ENCODE measurements at regions not wholly inside any gene's neighbourhood (a gene's known extent, or its start where the extent isn't known, plus 50 kb on each side); places are given as distances from the start of the nearest gene placed in this dataset.

DNA sequence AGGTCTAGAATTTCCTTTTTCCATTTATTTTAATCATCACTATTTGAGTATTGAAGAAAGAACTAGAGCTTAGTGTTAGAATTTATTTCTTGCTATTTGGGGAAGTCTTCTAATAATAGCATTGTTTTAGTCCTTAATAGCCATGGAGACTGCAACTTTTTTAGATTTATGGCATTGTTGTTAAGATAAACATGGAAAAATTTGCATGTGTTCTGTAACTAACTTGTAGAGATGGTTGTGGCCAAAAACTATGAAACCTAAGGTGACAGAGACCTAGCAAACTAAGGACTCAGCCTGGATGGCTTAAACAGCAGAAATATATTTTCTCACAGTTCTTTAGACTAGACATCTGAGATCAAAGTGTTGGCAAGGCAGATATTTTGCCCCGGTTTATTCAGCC is 246.4 kb downstream of the SPRY2 start:
- intact Hi-C loops (cut with DNase I): no loop called here
- WGBS: 31% methylated on average over 1 of the region's 1 CpG
- TF ChIP-seq, protein P1, sequence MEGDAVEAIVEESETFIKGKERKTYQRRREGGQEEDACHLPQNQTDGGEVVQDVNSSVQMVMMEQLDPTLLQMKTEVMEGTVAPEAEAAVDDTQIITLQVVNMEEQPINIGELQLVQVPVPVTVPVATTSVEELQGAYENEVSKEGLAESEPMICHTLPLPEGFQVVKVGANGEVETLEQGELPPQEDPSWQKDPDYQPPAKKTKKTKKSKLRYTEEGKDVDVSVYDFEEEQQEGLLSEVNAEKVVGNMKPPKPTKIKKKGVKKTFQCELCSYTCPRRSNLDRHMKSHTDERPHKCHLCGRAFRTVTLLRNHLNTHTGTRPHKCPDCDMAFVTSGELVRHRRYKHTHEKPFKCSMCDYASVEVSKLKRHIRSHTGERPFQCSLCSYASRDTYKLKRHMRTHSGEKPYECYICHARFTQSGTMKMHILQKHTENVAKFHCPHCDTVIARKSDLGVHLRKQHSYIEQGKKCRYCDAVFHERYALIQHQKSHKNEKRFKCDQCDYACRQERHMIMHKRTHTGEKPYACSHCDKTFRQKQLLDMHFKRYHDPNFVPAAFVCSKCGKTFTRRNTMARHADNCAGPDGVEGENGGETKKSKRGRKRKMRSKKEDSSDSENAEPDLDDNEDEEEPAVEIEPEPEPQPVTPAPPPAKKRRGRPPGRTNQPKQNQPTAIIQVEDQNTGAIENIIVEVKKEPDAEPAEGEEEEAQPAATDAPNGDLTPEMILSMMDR (IDR thresholded peaks at IDR 0.05): no peak
- TF ChIP-seq POLR2A (IDR thresholded peaks at IDR 0.05): no peak
- DNase-seq (ENCODE audit: low spot score): no peak
- Histone ChIP-seq H3K4me1 (replicated peaks) (no peaks in the 10 kb centered on the region), H3K4me3 (no peak overlapping the region), H3K27me3 (replicated peaks; ENCODE audit: insufficient read depth) (no peaks in the 10 kb centered on the region), H3K9me3 (no peaks in the 10 kb centered on the region), H3K36me3 (no peaks in the 10 kb centered on the region), H3K27ac (no peak overlapping the region)

DNA sequence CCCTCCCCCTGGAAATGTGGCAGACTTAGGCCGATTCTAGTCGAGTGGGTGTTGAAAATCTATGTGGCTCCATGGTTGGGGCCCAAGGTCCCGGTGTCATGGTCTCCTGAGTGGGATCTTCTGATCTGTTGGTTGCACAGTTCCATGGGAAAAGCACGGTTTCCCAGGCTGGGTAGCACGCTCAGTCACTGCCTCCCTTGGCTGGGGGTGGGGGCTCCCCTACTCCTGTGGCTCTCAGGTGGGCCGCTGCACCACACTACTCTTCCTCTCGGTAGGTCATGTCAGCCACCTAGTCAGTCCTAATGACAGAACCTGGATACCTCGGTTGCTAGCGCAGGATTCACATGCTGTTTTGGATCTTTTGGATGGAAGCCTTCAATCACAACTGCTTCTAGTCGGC is 247.0 kb downstream of the SPRY2 start:
- intact Hi-C loops (cut with DNase I): no loop called here
- WGBS: 90% methylated on average over 10 of the region's 10 CpGs
- DNase-seq (ENCODE audit: low spot score): no peak
- Histone ChIP-seq H3K9me3 (no peaks in the 10 kb centered on the region), H3K27me3 (replicated peaks; ENCODE audit: insufficient read depth) (no peaks in the 10 kb centered on the region), H3K36me3 (no peaks in the 10 kb centered on the region), H3K27ac (no peak overlapping the region), H3K4me1 (replicated peaks) (no peaks in the 10 kb centered on the region), H3K4me3 (no peak overlapping the region)
- TF ChIP-seq POLR2AphosphoS5 (IDR thresholded peaks at IDR 0.05) (no peak), POLR2A (IDR thresholded peaks at IDR 0.05) (no peak)
- TF ChIP-seq, protein P1 (IDR thresholded peaks at IDR 0.05): no peak

DNA sequence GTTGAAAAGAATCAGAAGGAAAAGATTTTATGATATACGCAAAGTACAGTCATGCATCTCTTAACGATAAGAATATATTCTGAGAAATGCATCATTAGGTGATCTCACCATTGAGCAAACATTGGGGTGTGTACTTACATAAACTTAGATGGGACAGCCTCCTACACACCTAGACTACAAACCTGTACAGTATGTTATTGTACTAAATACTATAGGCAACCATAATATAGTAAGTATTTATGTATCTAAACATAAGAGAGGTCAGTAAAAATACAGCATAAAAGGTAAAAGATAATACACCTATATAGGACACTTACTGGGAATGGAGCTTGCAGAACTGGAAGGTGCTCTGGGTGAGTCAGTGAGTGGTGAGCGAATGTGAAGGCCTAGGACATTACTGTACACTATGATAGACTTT is 254.6 kb downstream of the SPRY2 start:
- WGBS: 78% methylated on average over 3 of the region's 3 CpGs
- H3K9me3 ChIP-seq: no peaks in the 10 kb centered on the region
- DNase-seq (ENCODE audit: low spot score): no peak

DNA sequence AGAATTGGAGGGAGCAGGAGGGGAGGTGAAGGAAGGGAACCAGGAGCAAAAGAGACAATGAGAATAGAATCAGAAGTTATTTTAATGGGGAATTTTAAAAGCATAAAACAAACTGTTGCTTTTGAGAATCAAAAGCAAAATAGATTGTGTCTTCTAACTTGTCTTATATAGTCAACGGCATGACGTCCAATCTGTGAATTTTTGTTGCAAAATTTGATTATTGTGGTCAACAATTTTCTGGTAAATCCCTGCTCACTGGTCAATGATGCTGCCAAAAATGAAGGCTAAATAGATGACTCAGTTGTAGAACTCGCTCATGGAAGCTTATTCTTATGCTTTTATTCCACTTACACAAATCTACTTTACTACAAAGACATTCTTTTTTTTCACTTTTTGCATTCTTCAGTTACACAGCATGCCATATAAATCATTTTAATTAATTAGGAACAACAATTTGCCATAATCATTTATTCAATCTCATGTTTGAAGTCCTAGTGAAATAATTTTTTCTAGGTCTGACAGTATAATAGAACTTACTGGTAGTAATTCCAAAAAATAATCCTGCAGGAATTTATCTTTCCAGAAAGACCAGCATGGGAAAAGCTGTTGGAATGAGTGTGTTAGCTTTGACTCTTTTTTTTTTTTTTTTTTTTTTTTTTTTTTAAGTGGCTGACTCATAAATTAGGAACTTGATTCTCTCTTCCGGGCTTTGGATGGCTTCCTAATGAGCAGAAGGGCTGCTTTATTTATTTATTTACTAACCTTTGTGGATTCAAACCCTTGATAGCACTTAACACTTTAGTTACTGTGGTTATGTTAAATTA is 256.9 kb downstream of the SPRY2 start:
- Histone ChIP-seq H3K4me1 (replicated peaks) (no peaks in the 10 kb centered on the region), H3K27me3 (replicated peaks; ENCODE audit: insufficient read depth) (no peaks in the 10 kb centered on the region), H3K9me3 (no peaks in the 10 kb centered on the region), H3K36me3 (no peaks in the 10 kb centered on the region), H3K27ac (no peak overlapping the region), H3K4me3 (no peak overlapping the region)
- intact Hi-C loops (cut with DNase I): no loop called here
- WGBS: 9% methylated on average over 4 of the region's 4 CpGs
- no peak for TF ChIP-seq POLR2A (IDR thresholded peaks at IDR 0.05)
- TF ChIP-seq POLR2AphosphoS5 (IDR thresholded peaks at IDR 0.05): no peak
- TF ChIP-seq, protein P1 (IDR thresholded peaks at IDR 0.05): no peak
- DNase-seq (ENCODE audit: low spot score): no peak

More for the DNA sequence above, 254.6 kb downstream of the SPRY2 start:
- Histone ChIP-seq H3K36me3 (no peaks in the 10 kb centered on the region), H3K27ac (no peak overlapping the region), H3K27me3 (replicated peaks; ENCODE audit: insufficient read depth) (no peaks in the 10 kb centered on the region), H3K4me1 (replicated peaks) (no peaks in the 10 kb centered on the region), H3K4me3 (no peak overlapping the region)
- TF ChIP-seq, protein P1 (IDR thresholded peaks at IDR 0.05): no peak
- TF ChIP-seq POLR2A (IDR thresholded peaks at IDR 0.05) (no peak), POLR2AphosphoS5 (IDR thresholded peaks at IDR 0.05) (no peak)
- intact Hi-C loops (cut with DNase I): no loop called here

Data from prostate gland (tissue), 2 donors.